Suppressor macrophage (primary cell): ENCODE measurements at regions not wholly inside any gene's neighbourhood (a gene's known extent, or its start where the extent isn't known, plus 50 kb on each side); places are given as distances from the start of the nearest gene placed in this dataset.

Experiments used
- DNase-seq, 4 experiments: peaks; one replicate each; pipeline ENCODE4 v3.0.0-alpha.2; 2020 to 2022

- DNase-seq = peak; percentile 34 to 78 (median 54)
Measured at GRCh38 chr12:45670346-45671065, 59.0 kb upstream of the ARID2 start.

- no peak for DNase-seq
Measured at GRCh38 chr12:45671254-45671653, 58.3 kb upstream of the ARID2 start.

GRCh38 chr12:45674181-45674977 is 55.1 kb upstream of the ARID2 start:
- DNase-seq = no peak

GRCh38 chr12:45675534-45675933 is 54.0 kb upstream of the ARID2 start:
- DNase-seq = no peak
